Stimulated activated CD8-positive, alpha-beta memory T cell treated with anti-CD3 and anti-CD28 coated beads, Interleukin-4, amount 100 ng/mL, for 4 hours (primary cell): ENCODE measurements at regions not wholly inside any gene's neighbourhood (a gene's known extent, or its start where the extent isn't known, plus 50 kb on each side); places are given as distances from the start of the nearest gene placed in this dataset.
"Not testable (repeated sequence)": the region's sequence is repeated elsewhere in the genome, so short reads cannot be mapped to it uniquely, and the experiment has no call there.

Experiments
- DNase-seq, 2 donors: peaks; one replicate each; pipeline ENCODE4 v3.0.0-alpha.2; 2020; ENCODE audit warnings: low read depth in 2 of 2, low spot score in 1 of 2

DNA sequence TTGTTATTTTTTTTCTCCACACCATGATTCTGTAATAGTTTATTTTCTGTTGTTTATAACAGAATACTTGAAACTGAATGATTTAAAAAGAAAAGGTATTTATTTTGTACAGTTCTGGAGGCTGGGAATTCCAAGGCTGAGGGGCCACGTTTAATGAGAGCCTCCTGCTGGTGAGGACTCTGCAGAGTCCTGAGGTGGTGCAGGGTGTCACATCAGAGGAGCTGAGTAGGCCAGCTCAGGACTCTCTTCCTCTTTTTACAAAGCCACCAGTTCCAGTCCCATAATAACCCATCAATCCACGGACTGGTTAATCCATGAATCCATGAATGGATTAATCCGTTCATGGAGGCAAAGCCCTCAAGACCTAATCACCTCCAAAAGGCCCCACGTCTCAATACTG lies 71.6 kb downstream of the TFAP2A start:
- DNase-seq: no peak

DNA sequence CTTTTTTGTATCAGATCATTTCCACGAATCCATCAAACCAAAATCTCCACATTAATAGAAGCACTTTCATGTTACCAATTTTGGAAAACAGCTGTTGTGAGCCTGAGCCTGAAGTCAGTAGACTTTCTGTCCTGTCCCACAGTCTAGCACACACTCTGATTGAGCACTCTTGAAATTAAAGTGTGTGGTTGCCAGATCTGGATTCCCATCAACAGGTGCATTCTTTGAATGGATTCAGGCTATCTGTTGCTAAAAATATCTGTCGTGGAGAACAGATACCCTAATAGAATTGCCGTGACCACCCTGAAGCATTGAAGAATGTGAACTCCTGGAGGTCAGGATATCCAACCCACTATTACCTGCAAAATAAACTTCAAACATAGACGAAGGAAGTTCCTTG lies 73.3 kb downstream of the TFAP2A start:
- no peak for DNase-seq

DNA sequence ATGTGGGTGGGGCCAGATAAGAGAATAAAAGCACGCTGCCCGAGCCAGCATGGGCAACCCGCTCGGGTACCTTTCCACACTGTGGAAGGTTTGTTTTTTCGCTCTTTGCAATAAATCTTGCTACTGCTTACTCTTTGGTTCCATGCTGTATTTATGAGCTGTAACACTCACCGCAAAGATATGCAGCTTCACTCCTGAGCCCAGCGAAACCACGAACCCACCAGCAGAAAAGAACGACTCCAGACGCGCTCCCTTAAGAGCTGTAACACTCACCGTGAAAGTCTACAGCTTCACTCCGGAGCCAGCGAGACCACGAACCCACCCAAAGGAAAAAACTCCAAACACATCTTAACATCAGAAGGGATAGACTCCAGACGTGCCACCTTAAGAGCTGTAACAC lies 76.7 kb downstream of the TFAP2A start:
- DNase-seq: no peak

DNA sequence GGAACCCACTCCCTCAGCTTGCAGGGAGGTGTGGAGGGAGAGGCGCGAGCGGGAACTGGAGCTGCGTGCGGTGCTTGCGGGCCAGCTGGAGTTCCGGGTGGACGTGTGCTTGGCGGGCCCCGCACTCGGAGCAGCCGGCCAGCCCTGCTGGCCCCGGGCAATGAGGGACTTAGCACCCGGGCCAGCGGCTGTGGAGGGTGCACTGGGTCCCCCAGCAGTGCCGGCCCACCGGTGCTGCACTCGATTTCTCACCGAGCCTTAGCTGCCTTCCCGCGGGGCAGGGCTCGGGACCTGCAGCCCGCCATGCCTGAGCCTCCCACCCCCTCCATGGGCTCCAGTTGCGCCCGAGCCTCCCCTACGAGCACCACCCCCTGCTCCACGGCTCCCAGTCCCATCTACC lies 77.5 kb downstream of the TFAP2A start:
- not testable (repeated sequence) for DNase-seq

DNA sequence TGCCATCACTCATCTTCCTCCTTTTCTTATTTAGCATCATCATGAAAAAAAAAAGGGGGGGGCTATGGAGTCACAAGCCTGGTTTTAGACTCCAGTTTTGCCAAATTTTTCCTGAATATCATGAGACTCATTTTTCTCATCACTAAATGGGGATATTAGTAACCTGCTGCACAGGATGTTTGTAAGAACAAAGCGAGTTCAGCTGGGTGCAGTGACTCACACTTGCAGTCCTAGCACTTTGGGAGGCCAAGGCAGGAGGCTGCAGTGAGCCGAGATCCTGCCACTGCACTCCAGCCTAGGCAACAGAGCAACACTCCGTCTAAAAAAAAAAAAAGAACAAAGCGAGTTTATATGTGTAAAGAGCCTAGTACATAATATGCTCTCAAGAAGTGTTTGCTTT lies 82.8 kb downstream of the TFAP2A start:
- DNase-seq: no peak

DNA sequence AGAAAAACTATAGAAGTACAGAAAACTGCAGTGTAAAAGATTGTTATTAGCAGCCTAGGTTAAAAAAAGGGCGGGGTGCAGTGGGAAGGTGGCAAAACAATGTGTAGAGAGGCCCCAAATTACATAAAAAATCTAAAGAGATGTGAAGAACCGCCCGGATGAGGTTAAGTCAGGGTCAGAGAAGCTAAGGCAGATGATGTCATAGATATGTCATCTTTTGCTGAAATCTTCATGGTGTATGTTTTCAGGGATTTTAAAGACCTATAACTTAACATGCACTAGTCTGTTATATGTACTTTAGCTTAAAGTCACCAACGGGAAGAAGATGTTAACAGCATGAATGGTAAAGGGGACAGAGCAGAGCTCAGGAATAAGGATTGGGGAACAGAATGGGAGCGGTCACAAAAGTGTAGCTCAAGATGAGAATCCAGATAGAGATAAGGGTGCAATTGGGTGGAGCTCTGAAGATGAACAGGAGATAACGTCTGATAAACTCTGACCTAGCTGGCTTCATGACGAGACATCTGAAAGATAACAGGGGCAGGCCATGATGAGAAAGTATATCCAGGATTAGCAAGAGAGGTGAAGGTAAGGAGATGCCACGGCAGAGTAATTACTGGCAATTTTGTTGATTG lies 83.4 kb downstream of the TFAP2A start:
- DNase-seq: no peak

DNA sequence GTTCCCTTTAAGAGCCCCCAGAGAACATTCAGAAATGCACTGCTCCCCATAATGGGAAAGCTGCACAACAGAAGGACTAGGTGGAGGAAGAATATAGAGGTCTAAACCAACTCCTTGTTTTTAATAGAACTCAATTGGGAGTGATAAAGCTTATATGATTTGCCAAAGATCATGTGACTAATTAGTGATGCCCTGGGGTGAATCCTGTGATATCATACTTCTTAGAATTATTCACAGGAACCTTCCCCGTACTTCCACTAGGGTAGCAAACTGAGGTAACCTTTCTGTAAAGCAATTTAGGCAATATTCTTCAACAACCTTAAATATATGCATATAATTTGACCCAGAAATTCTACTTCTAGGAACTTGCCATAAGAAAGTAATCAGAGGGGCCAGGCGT lies 84.4 kb downstream of the TFAP2A start:
- DNase-seq: no peak

DNA sequence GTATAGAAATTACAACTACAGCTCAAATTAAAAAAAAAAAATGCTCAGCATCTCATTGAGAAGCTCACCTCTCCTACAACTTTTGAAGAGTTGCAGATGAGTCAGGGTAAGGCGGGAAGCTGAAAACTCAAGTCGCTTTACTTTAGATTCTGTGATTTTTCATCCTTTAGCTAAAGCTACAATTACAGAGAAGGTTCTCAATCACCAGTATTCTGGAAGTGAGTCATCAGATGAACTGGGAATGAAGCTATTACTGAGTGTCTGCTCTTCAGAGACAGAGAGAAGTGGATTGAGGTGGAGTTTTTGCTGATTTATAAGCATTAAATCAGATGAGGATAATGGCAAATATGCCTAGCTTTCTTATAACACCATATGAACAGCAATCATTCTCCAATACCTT lies 91.9 kb downstream of the TFAP2A start:
- no peak for DNase-seq

DNA sequence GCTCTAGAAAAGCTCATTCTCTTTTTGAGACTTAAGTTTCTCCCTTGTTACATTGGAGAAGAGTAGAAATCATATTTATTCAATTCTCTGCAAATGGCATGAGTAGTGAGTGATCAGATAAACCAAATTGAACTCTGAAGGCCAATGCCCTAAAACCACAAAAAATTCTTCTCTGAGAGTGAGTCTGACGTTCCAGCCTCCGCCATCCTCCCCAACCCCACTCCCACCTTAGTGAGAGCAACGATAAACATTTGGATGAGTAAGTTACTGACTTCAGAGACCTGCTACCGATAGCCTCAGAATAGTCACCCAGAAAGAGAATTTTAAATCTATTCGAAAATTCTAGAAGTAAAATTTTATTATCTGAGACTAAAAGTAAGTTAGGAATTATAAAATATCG lies 94.6 kb downstream of the TFAP2A start:
- DNase-seq: no peak

DNA sequence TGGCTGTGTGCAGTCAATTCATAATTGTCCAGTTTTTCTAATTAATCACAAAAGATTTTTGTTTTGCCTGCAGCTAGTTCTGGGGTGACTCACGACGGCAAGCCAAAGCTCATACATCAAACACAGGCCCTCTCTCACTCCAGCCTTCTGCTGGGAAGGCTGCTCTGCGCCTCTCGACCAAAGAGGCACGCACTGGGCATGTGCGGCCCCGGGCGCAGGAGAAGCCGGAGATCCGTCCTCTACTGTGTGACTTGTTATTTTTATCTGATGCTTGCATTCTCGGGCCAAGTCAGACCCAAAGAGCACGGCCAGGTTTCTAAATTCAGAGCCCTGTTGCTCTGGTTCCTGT lies 98.5 kb downstream of the TFAP2A start:
- no peak for DNase-seq

DNA sequence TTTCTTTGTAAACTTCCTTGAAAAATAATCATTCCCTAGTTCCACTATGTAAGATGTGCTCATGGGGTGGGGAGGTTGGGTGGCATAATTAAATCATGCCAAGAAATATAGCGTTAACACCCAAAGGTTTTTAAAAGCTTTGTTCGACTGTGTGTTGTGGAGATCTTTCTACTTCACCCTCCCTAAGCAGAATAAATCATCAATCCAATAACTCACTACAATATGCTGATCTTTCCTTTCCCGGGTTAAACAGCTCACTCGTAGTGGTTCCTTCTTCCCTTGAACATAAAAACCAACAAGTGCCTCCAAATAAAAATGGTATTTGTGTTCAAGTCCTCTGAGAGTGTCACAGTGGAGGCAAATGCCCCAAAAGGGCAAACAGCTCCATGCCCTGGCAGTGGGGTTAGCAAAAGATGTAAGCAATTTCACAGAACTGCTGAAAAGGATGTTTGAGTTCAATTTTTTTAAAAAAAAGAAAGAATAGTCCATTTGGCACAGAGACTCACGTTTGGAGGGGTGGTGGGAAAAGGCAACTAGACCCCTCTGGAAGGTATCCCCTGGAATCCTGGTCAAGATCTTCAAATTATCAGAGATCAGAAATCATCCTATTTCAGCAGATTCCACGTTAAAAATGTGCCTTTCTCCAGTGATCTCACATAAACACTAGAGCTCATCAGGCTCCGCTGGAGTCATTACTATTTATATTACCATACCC lies 99.1 kb downstream of the TFAP2A start:
- DNase-seq: no peak

DNA sequence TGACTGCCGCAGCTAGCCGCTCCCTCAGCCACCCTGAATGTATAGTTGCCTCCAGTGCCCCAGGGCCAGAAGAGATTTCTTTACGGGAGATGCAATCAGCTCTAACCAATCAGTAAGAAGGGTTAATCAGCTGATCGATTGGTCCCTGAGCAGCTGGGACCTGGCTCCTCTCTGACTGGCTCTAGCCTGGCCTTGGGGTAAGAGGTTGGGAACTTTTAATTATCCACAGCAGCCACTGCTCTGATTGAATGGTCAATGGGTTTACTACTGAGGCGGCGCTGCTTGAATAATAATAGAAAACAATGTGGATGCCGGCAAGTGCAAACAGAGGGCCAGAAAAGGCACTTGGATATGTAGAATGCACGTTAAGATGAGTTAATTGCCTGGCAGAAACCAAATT lies 99.8 kb downstream of the TFAP2A start:
- no peak for DNase-seq

DNA sequence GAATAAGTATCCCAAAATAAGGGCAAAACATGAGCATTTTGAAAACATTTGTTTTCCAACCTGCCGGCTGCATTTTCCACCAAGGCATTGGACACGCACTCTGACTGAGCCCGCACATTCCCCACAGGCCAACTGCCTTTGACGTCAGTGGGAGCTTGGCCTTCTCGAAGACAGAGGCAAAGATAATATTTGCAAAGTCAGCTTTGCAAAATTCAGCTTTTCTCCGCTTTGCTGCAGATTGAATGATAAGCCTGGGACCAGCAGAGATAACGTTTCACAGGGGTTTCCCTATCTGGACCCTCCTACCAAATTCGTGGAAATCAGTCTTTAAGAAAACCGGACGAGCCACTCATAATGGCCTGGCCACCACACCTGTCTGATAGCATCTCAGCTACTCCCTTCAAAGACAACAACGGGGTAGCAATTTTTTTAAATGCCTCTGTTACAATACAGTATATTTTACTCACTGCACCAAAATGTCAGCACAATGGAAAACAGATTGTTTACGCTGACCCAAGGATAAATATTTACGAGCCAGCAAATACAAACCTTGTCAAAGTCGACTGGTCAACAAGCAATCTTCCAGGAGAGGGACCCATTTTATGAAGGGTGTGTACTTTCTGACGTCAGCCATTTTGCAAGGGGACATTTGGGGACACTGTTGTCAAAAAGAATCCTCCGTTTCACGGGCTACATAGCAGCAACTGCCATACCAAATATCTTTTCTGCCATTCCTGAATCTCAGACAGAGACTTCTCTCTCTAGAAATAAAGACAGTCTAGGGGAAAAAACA lies 100.5 kb downstream of the TFAP2A start:
- no peak for DNase-seq

DNA sequence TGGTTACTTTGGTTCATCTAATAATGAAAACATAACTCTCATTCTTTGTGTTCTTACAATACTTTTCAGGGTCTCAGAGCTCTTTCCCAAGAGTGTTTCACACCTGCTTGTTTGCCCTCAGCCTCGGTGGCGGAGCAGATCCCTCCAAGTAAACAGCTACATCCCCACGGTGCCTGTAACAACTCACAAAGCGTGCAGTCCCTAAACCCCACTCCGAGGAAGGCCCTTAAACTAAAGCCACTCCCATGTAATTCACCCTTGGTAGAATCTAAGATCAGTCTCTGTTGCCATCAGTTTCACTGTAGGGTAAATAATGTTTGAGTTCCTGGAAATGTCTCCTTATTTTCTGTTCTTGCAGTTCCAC lies 101.1 kb downstream of the TFAP2A start:
- no peak for DNase-seq

DNA sequence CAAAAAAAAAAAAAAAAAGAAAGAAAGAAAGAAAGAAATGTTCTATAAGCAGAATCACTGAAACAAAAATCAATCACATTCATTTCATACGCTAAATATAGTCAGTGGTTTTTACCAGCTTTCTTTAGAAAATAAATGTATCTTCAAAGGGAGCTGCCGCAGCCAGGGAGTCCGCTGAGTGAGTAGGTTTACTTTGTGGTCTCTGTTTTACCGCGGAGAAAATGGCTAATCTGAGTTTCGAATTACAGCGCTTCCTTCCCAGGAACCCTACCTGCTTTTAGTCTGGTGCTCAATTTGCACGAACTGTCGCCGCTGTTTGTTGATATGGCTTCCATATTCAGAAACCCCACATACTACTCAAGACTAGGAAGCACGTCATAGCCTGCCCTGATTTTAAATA lies 102.4 kb downstream of the TFAP2A start:
- DNase-seq: no peak

DNA sequence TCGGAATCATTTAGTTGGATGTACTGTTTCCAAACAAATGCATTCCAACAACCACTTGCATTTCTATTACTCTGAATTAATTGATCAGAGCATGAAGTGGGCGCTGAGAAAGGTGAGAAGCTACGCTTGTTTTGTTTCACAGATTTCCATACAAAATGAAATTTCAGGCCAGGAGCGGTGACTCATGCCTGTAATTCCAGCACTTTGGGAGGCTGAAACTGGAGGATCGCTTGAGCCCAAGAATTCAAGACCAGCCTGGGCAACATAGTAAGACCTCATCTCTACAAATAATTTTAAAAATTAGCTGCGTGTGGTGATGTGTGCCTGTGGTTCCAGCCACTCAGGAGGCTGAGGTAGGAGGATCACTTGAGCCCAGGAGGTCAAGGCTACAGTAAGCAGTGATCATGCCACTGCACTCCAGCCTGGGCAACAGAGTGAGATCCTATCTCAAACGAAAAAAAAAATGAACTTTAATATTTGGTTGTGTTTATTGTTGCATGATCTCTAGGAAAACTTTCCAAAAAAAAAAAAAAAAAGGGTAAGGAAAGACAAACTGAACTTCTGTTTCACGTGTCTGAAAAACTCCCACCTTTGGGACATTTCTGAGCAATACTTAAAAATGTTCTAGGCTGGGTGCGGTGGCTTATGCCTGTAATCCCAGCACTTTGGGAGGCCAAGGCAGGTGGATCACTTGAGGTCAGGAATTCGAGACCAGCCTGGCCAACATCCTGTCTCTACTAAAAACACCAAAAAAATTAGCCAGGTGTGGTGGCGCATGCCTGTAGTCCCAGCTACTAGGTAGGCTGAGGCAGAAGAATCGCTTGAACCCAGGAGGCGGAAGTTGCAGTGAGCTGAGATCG lies 103.1 kb downstream of the TFAP2A start:
- not testable (repeated sequence) for DNase-seq

DNA sequence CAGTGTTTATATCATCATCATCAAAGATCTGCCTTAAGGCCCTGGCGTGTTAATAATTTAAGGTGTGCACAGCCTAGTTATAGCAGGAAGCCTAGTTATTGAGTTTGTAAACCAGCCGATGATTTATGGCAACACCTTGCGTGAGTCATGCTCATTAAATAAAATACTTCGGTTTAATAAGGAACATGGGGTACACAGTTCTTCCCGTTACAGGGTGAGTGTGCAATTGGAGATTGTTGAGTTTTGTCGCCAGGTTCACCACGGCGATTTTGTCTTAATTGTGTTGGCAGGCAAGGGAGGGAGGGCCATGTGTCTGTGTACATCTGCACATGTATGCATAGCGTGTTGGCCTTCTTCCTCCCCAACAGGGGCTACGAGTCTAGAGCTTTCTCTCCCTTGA lies 104.0 kb downstream of the TFAP2A start:
- DNase-seq: no peak

DNA sequence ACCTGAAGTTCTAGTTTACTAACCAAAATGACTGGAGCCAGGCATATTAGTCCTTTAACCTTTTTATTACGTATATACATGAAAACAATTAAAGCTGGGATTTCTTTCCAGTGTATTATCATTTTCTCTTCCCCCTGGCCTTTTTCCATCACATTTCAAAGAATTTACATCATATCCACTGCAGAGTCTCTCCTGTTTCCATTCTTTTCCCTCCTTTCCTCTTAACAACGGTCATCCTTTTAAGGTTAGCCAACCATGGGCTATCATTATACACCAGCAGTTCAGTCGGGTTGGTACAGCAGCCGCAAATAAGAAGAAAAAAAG lies 104.6 kb downstream of the TFAP2A start:
- DNase-seq: no peak

DNA sequence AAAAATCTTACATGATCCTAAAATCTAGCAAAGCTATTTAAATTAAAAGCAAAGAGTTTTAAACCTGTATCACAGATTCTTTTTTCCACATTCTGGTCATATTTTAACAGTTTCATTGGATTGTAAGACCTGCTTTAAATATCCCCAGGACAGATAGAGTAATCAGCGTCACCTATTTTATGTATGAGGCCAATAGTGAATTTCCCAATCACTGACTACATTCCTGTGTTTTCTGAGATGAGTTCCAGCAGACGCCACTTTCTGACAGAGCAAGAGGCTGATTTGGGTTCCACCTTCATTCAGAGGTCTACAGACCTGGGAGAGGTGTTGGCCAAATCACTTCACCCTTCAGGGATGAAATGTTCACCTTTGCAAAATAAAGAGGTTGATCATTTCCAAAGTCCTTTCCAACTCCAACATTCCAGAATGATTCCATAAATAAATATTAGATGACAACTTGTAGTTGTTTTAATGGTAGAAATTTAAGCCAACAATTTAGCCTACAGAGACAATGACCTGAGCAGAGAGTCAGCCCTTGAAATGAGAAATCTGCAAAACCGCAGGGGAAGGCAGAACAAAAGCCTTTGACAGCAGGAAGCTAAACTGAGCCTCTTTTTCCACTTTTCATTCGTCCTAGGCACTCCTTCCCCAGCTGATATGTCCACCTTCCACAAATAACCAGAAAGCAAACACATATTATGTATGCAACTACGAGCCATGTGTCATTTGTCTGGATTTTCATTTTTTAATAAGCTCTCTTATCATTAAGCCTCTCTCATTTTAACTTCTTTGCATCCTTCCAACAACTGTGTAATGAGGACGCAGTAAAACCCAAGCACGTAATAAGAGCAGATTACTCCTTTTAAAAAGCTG lies 105.2 kb downstream of the TFAP2A start:
- no peak for DNase-seq

DNA sequence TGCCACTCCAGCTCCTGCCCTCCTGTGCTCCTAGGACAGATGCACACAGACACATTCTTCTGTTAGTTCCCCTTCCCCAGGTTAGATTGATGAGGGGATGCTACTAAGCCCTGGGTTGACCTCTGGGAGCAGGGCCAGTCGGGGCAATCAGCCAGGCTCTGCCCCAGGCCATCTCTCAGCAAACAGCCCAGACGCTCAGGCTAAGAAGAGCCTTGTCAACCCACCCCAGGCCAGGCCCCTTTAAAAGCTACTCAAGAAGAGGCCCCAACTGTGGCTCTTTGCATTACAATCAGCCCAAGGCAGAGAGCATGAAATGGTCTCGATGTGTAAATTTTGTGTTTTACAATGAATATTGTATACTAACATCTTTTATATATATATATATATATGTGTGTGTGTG lies 107.4 kb downstream of the TFAP2A start:
- DNase-seq: no peak

DNA sequence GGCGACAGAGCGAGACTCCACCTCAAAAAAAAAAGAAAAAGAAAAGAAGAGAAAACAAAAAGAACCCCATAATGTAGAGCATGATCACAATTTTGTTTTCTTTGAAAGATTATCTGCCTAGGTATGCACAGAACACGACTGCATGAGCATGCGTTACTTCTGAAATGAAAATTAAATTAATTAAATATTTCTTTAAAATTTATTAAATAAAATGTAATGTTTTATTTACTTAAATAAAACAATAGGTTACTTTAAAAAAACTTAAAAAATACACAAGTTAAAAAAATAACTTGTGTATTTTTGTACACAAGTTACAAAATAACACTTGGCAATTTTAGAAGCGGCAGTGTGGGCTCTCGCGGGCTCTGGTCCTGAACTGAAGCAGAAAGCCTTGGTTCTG lies 107.8 kb downstream of the TFAP2A start:
- no peak for DNase-seq
